Fibroblast of upper back skin (primary cell): ENCODE measurements at regions not wholly inside any gene's neighbourhood (a gene's known extent, or its start where the extent isn't known, plus 50 kb on each side); places are given as distances from the start of the nearest gene placed in this dataset.

Experiments used
- DNase-seq: peaks from one replicate; pipeline ENCODE4 v3.0.0-alpha.2; 2013

DNA sequence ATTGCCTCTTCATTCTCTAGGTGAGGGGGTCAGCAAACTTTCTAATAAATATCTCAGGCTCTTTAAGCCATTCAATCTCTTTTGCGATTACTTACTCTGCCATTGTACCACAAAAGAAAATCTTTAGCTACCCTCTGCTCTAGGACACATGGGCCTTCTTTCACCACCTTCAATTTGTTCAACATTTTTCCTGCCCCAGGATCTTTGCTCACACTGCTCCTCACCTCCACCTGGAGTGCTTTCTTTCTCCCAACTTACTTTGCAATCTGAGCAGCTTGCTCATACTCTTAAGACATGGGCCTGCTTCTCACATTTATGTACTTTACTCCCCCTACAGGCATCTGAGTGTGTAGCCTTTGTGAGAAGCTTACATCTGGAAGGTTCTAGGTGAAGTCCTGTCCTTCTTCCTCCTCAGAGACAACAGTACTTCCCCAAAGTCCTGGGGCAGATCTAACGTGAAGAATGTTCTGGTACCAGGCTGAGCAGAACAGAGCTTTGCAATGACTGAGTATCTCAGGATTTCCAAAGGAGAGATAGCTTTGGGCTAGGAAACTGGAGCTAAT is 55.0 kb upstream of the PRDM5 start:
- peak; percentile 65 for DNase-seq

DNA sequence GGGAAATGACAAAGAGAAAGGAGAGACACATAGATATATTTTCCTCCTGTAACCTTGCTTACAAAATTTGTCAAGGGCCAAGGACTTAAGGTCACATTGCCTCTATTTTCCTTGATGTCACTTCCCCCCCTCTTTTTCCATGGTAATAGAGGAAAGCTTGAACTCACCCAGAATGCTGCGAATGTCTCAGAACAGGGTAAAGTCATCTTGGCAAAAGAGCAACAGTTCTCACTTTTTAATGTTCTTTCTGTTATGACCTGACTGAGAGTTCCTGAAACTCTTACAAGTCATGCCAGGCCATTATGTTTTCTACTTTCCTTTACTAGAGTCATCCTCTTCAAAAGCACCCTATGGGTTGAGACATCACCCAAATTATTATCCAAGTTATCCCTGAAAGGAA is 50.7 kb upstream of the PRDM5 start:
- no peak for DNase-seq
